ENCODE measurements at regions not wholly inside any gene's neighbourhood (a gene's known extent, or its start where the extent isn't known, plus 50 kb on each side); places are given as distances from the start of the nearest gene placed in this dataset.

- TF ChIP-seq CTCF (IDR thresholded peaks at IDR 0.05) (no peak), POLR2A (IDR thresholded peaks at IDR 0.05) (no peak)
Measured at GRCh38 chr10:10849306-10849705, 168.4 kb upstream of the CELF2 start.

All from esophagus squamous epithelium (tissue), 4 donors.